HepG2 (cell line): ENCODE measurements at regions not wholly inside any gene's neighbourhood (a gene's known extent, or its start where the extent isn't known, plus 50 kb on each side); places are given as distances from the start of the nearest gene placed in this dataset.

ENCODE experiments used
- BCL3 ChIP-seq: sonication (generic); formaldehyde crosslinking; IDR thresholded peaks from 2 replicates; pipeline ENCODE4 v1.5.1; 2020; ENCODE audit warnings: mild to moderate bottlenecking, missing genetic modification reagents, moderate library complexity
- CBX1 ChIP-seq: IDR thresholded peaks from one replicate; pipeline ENCODE4 v1.6.1; 2016; ENCODE audit warnings: antibody characterized with exemption, low read depth
- CTCF ChIP-seq: sonication (generic); formaldehyde crosslinking; IDR thresholded peaks from 2 replicates; pipeline ENCODE4 v1.5.0; 2020; ENCODE audit warnings: mild to moderate bottlenecking, missing genetic modification reagents, moderate library complexity
- KDM1A ChIP-seq: IDR thresholded peaks from 2 replicates; pipeline ENCODE4 v1.6.1; 2016; ENCODE audit warnings: missing compliant biosample characterization
- NR1H2 ChIP-seq: sonication (generic); formaldehyde crosslinking; IDR thresholded peaks from 2 replicates; pipeline ENCODE4 v1.8.1; 2022; ENCODE audit warnings: low read depth, missing genetic modification reagents, borderline replicate concordance
- PBX3 ChIP-seq: sonication (generic); formaldehyde crosslinking; IDR thresholded peaks from 2 replicates; pipeline ENCODE4 v1.8.1; 2023; ENCODE audit warnings: missing genetic modification reagents, inconsistent platforms, borderline replicate concordance
- POLR2AphosphoS5 ChIP-seq: IDR thresholded peaks from 2 replicates; pipeline ENCODE4 v1.6.1; 2012; ENCODE audit warnings: low read depth, low read length
- RBFOX2 ChIP-seq: fragments of 200-400 bp; formaldehyde crosslinking; IDR thresholded peaks from 2 replicates; pipeline ENCODE4 v1.6.1; 2017; ENCODE audit warnings: low read depth, mild to moderate bottlenecking, low read length
- ZBTB26 ChIP-seq: IDR thresholded peaks from 2 replicates; pipeline ENCODE4 v1.6.1; 2016; ENCODE audit warnings: missing compliant biosample characterization, missing genetic modification reagents, borderline replicate concordance
- ZNF441 ChIP-seq: sonication (generic); formaldehyde crosslinking; IDR thresholded peaks from 2 replicates; pipeline ENCODE4 v1.7.0; 2021; ENCODE audit warnings: missing genetic modification reagents, borderline replicate concordance

- no peak for TF ChIP-seq CTCF (CRISPR knock-in tag)
- TF ChIP-seq PBX3 (CRISPR knock-in tag), result no peak
- no peak for TF ChIP-seq BCL3 (CRISPR knock-in tag)
- TF ChIP-seq ZNF441 (CRISPR knock-in tag), result no peak
- TF ChIP-seq ZBTB26 (CRISPR knock-in tag), result no peak
- no peak for TF ChIP-seq KDM1A (CRISPR knock-in tag)
- TF ChIP-seq CBX1, result no peak
- TF ChIP-seq RBFOX2, result no peak
- no peak for TF ChIP-seq NR1H2 (CRISPR knock-in tag)
- TF ChIP-seq POLR2AphosphoS5, result no peak
Measured at GRCh38 chr2:17413036-17413435, 105.2 kb downstream of the RAD51AP2 start.
